OCI-LY7 (cell line): ENCODE measurements at regions not wholly inside any gene's neighbourhood (a gene's known extent, or its start where the extent isn't known, plus 50 kb on each side); places are given as distances from the start of the nearest gene placed in this dataset.
"Not testable (repeated sequence)": the region's sequence is repeated elsewhere in the genome, so short reads cannot be mapped to it uniquely, and the experiment has no call there.

ENCODE experiments used
- BruUV-seq: library from RNA; stranded (reverse); fragments of 400-500 nt; replicated peaks from 2 replicates; lab custom pipeline; 2021; lab: Mats Ljungman, UMichigan
- CTCF ChIA-PET: fragments of 300-600 bp; sonication (Branson Sonifier 250); formaldehyde crosslinking; loops from one replicate; lab custom pipeline; 2022; ENCODE audit warnings: antibody characterized with exemption; ENCODE audit not compliant: unreplicated experiment; lab: Charles Lee
- POLR2A ChIA-PET: fragments of 300-600 bp; sonication (Branson Sonifier 250); formaldehyde crosslinking; loops from one replicate; lab custom pipeline; 2022; ENCODE audit warnings: antibody characterized with exemption; lab: Charles Lee
- DNase-seq: peaks from one replicate; pipeline ENCODE4 v3.0.0-alpha.2; 2015; ENCODE audit warnings: low spot score
- H2AFZ ChIP-seq: fragments of 200-600 bp; sonication (generic), shearing (Covaris generic); 2 replicates; pipeline ENCODE4 v1.6.1; 2014; ENCODE audit warnings: mild to moderate bottlenecking, antibody characterized with exemption, low read length, moderate library complexity
- H3K27ac ChIP-seq: fragments of 200-600 bp; sonication (generic); 2 replicates; pipeline ENCODE4 v1.5.1; 2014; ENCODE audit warnings: mixed run types, low read depth, mild to moderate bottlenecking, moderate library complexity, low read length, inconsistent platforms; ENCODE audit not compliant: poor library complexity, severe bottlenecking
- H3K36me3 ChIP-seq: fragments of 200-600 bp; sonication (generic); 2 replicates; pipeline ENCODE4 v1.6.1; 2014; ENCODE audit warnings: mild to moderate bottlenecking, antibody characterized with exemption, low read length, moderate library complexity, mixed read lengths; ENCODE audit not compliant: insufficient read depth
- H3K4me1 ChIP-seq: fragments of 200-600 bp; sonication (generic); 2 replicates; pipeline ENCODE4 v1.5.1; 2014; ENCODE audit warnings: mild to moderate bottlenecking, low read length; ENCODE audit not compliant: insufficient read depth, poor library complexity, severe bottlenecking
- H3K4me2 ChIP-seq: fragments of 200-600 bp; sonication (generic); 2 replicates; pipeline ENCODE4 v1.6.1; 2014; ENCODE audit warnings: mild to moderate bottlenecking, low read length
- H3K4me3 ChIP-seq: fragments of 200-600 bp; sonication (generic); 2 replicates; pipeline ENCODE4 v1.5.1; 2014; ENCODE audit warnings: mild to moderate bottlenecking, low read depth, low read length; ENCODE audit not compliant: poor library complexity, severe bottlenecking
- H3K79me2 ChIP-seq: fragments of 200-600 bp; sonication (generic); 2 replicates; pipeline ENCODE4 v1.6.1; 2016; ENCODE audit warnings: low read depth, mild to moderate bottlenecking, low read length, moderate library complexity, mixed read lengths; ENCODE audit not compliant: insufficient read depth
- H3K9me2 ChIP-seq: fragments of 200-600 bp; sonication (generic); 2 replicates; pipeline ENCODE4 v1.6.1; 2016; ENCODE audit warnings: mild to moderate bottlenecking, low read length, mixed read lengths; ENCODE audit not compliant: insufficient read depth
- H3K9me3 ChIP-seq: fragments of 200-600 bp; sonication (generic); 2 replicates; pipeline ENCODE4 v1.6.1; 2014; ENCODE audit warnings: mild to moderate bottlenecking, mixed run types, low read length, mixed read lengths
- H4K20me1 ChIP-seq: fragments of 200-600 bp; sonication (generic); 2 replicates; pipeline ENCODE4 v1.6.1; 2014; ENCODE audit warnings: mild to moderate bottlenecking, antibody characterized with exemption, low read length, moderate library complexity, mixed read lengths; ENCODE audit not compliant: insufficient read depth
- EZH2phosphoT487 ChIP-seq: fragments of 200-600 bp; sonication (generic); IDR thresholded peaks from 2 replicates; pipeline ENCODE4 v1.6.1; 2018; ENCODE audit warnings: low read depth, borderline replicate concordance, mild to moderate bottlenecking, mixed run types, antibody characterized with exemption, low read length, moderate library complexity, mixed read lengths
- intact Hi-C: fragments of 100-400 bp; cut with micrococcal nuclease; formaldehyde crosslinking; loops from one replicate; pipeline ENCODE4 v1.10.0; 2022; ENCODE audit not compliant: unreplicated experiment
- TF ChIP-seq, protein P1 (sequence below): fragments of 200-600 bp; sonication (generic); conservative IDR thresholded peaks from 2 replicates; pipeline ENCODE4 v1.5.1; 2014; ENCODE audit warnings: mild to moderate bottlenecking, antibody characterized with exemption, low read length, moderate library complexity, mixed read lengths

DNA sequence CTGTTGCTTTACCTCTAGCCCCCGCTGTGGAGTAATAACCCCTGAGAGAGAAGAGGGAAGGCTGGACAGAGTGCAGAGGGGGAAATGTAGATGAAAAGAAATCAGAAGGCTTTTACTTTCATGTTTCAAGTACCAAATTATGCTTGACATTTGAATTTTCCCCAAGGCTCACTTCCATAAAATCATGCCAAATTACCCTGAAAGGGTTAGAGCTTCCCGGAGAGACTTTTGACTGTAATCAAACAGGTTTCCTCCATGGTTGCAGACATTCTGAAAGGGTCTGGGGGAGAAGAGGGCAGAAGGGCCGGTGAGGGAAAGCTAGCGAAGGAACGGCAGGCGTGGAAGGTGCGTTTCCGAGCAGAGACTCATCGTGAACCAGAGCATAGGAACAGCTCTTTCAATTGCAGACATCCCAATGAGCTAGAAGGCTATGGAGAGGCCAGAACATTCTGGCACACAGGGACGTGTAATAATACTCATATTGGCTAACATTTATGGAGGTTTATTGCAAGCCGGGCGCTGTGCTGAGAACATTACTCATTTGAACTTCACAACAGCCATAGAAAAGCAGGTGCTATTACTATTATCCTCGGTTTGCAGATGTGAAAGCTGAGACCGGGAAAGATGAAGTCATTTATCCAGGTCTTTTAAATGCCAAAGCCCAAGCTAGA, 620.8 kb upstream of the AUTS2 start:
- TF ChIP-seq, protein P1, sequence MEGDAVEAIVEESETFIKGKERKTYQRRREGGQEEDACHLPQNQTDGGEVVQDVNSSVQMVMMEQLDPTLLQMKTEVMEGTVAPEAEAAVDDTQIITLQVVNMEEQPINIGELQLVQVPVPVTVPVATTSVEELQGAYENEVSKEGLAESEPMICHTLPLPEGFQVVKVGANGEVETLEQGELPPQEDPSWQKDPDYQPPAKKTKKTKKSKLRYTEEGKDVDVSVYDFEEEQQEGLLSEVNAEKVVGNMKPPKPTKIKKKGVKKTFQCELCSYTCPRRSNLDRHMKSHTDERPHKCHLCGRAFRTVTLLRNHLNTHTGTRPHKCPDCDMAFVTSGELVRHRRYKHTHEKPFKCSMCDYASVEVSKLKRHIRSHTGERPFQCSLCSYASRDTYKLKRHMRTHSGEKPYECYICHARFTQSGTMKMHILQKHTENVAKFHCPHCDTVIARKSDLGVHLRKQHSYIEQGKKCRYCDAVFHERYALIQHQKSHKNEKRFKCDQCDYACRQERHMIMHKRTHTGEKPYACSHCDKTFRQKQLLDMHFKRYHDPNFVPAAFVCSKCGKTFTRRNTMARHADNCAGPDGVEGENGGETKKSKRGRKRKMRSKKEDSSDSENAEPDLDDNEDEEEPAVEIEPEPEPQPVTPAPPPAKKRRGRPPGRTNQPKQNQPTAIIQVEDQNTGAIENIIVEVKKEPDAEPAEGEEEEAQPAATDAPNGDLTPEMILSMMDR, result no peak
- TF ChIP-seq EZH2phosphoT487, result no peak
- no peaks in the 10 kb centered on the region for H4K20me1 ChIP-seq
- BruUV-seq, result no TSS peak
- intact Hi-C loops, result no loop called here
- no peak for DNase-seq
- ChIA-PET CTCF (no interaction called here), POLR2A (interaction anchor here (0.7 kb wide), 1 partner anchor 317 kb away, joined by 4 read pairs; no protein-coding TSS in a partner anchor)
- H3K4me3 ChIP-seq, result no peak overlapping the region
- no peaks in the 10 kb centered on the region for H3K79me2 ChIP-seq
- H3K4me1 ChIP-seq, result no peaks in the 10 kb centered on the region
- no peaks in the 10 kb centered on the region for H3K36me3 ChIP-seq
- H3K9me3 ChIP-seq, result no peaks in the 10 kb centered on the region
- no peak overlapping the region for H3K4me2 ChIP-seq
- H2AFZ ChIP-seq, result no peak overlapping the region
- no peaks in the 10 kb centered on the region for H3K9me2 ChIP-seq
- no peak overlapping the region for H3K27ac ChIP-seq

DNA sequence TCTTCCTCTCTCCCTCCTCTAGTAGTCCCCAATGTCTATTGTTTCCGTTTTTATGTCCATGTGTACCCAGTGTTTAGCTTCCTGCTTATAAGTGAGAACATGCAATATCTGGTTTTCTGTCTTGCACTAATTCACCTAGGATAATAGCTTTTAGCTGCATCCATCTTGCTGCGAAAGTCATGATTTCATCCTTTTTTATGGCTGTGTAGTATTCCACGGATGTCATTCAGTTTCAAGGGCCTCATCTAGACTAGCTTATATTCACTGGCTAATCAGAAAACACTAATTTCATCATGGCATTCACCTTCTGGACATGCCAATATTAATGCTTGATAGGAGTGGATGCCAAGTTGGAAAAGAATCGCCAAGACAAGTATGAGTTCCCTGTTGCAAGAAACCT, 619.6 kb upstream of the AUTS2 start:
- H3K9me2 ChIP-seq, result no peaks in the 10 kb centered on the region
- CTCF ChIA-PET, result no interaction called here
- no peaks in the 10 kb centered on the region for H3K36me3 ChIP-seq
- H3K79me2 ChIP-seq, result no peaks in the 10 kb centered on the region
- DNase-seq, result no peak
- H4K20me1 ChIP-seq, result no peaks in the 10 kb centered on the region
- no peak for TF ChIP-seq EZH2phosphoT487
- TF ChIP-seq, protein P1, result no peak
- H3K9me3 ChIP-seq, result no peaks in the 10 kb centered on the region
- no peaks in the 10 kb centered on the region for H3K4me1 ChIP-seq
- POLR2A ChIA-PET, result no interaction called here
- no peak overlapping the region for H3K4me3 ChIP-seq
- no peak overlapping the region for H3K27ac ChIP-seq
- no TSS peak for BruUV-seq
- no peak overlapping the region for H2AFZ ChIP-seq
- no peak overlapping the region for H3K4me2 ChIP-seq
- intact Hi-C loops, result no loop called here

DNA sequence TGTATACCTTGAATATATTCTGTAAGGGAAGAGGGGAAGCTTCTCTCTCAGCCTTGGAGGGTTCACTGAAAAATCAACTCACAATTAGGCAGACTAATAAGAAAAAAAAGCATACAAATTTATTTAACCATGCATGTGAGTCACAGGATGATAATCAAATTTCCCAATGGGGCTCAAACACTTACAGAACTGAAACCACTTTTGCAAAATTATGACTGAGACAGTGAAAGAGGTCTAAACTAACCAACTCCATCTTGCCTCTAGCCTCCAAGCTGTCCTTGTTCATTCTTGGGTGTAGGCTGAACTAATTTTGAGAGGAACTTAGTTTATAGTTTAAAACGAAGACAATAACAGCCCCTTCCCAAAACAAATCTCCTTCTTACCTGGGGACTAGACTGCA, 618.3 kb upstream of the AUTS2 start:
- ChIA-PET CTCF (no interaction called here), POLR2A (no interaction called here)
- no peaks in the 10 kb centered on the region for H3K9me3 ChIP-seq
- DNase-seq, result no peak
- intact Hi-C loops, result no loop called here
- H3K36me3 ChIP-seq, result no peaks in the 10 kb centered on the region
- H3K27ac ChIP-seq, result no peak overlapping the region
- no peaks in the 10 kb centered on the region for H3K9me2 ChIP-seq
- no peaks in the 10 kb centered on the region for H3K4me1 ChIP-seq
- H3K4me3 ChIP-seq, result no peak overlapping the region
- no peaks in the 10 kb centered on the region for H3K79me2 ChIP-seq
- H4K20me1 ChIP-seq, result no peaks in the 10 kb centered on the region
- no peak overlapping the region for H2AFZ ChIP-seq
- H3K4me2 ChIP-seq, result no peak overlapping the region
- TF ChIP-seq EZH2phosphoT487, result no peak
- TF ChIP-seq, protein P1, result no peak
- BruUV-seq, result no TSS peak

DNA sequence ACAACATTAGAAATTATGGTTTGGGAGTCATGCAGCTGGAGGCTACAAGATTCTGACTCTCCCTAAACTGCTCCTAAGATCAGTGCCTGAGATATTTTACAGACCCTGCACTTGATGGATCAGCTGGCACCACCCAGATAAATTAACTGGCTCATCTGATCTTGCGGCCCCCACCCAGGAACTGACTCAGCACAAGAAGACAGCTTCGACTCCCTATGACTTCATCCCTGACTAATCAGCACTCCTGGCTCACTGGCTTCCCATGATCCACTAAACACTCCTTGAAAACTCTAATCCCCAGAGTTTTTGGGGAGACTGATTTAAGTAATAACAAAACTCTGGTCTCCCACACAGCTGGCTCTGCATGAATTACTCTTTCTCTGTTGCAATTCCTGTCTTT, 617.8 kb upstream of the AUTS2 start:
- CTCF ChIA-PET, H2AFZ ChIP-seq, POLR2A ChIA-PET, H3K4me2 ChIP-seq, H3K9me3 ChIP-seq, intact Hi-C loops, H3K36me3 ChIP-seq, H3K27ac ChIP-seq, H3K4me3 ChIP-seq, H3K4me1 ChIP-seq, H3K9me2 ChIP-seq, DNase-seq, H3K79me2 ChIP-seq, BruUV-seq, H4K20me1 ChIP-seq: not testable (repeated sequence)
